SH-SY5Y (cell line): ENCODE measurements at regions not wholly inside any gene's neighbourhood (a gene's known extent, or its start where the extent isn't known, plus 50 kb on each side); places are given as distances from the start of the nearest gene placed in this dataset.

Source experiments
- GATA2 ChIP-seq: IDR thresholded peaks from 2 replicates; pipeline ENCODE4 v1.6.1; 2011; ENCODE audit warnings: mild to moderate bottlenecking, low read depth, low read length
- GATA3 ChIP-seq: IDR thresholded peaks from 2 replicates; pipeline ENCODE4 v1.6.1; 2011; ENCODE audit warnings: low read depth, mild to moderate bottlenecking, low read length, moderate library complexity

DNA sequence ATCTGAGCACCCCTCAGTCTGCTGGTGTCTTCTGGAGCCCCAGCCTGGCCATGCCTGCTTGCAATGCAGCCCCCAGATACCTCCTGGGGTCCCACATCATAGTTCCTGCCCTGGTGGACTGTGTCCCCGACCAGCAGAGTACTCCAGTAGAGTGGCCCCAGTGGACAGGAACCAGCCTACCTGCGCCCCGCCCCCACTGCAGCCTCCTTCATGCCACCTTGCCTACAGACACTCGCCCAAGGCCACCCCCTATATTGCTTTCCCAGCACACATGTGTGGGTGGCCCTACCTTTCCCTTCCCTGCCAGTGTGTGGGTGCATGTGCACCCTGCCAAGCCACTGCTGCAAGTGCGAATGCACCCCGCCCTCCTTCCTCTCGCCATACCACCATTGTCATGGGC, 204.0 kb downstream of the EDN1 start:
- TF ChIP-seq GATA3 (no peak), GATA2 (no peak)
